ENCODE measurements at regions not wholly inside any gene's neighbourhood (a gene's known extent, or its start where the extent isn't known, plus 50 kb on each side); places are given as distances from the start of the nearest gene placed in this dataset.

DNA sequence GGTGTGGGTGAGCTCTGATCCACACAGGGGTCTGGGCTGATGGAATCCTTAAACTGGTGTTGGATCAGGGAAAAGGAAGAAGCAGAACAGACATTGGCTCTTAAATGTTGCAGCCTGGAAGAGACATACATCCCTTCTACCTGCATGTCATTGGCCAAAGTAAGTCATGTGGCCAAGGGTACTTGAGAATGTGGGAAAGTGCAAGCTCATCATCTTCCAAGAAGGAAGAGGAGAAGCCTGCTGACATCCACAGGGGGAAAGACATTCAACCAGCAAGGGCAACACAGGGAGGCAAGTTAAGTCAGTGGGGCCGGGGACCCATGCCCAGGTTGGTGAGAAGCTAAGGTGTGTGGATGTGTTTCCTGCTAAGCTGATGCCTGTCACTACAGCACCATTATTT is 272.8 kb upstream of the MKI67 start:
- peaks cover 1% of the 10 kb centered on the region for H3K9me3 Mint-ChIP-seq
- CTCF ChIA-PET = no interaction called here
- no peak for DNase-seq
- H3K36me3 Mint-ChIP-seq = no peaks in the 10 kb centered on the region
- H3K4me1 Mint-ChIP-seq = no peaks in the 10 kb centered on the region
- H3K4me3 Mint-ChIP-seq = no peak overlapping the region
- H3K27ac Mint-ChIP-seq = no peak overlapping the region
- no peaks in the 10 kb centered on the region for H3K27me3 Mint-ChIP-seq

DNA sequence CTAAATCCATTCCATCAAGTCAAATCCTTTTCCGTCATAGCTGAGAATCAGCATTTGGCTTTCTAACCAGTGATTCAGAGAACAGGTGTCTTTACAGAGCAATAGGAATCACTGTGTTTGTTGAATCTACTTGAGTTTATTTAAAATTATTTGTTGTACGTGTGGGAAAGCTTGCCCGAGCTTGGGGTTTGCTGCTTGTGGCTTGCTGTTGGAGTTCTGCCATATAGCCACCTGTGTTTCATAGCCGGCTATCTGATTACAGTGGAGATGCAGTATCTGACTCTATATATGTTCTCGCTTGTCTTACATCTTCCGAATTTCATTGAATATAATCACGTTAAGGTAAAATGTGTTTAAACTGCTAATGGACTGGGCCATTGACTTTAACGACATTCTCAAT is 274.3 kb upstream of the MKI67 start:
- Mint-ChIP-seq H3K9me3 (peaks cover 1% of the 10 kb centered on the region), H3K36me3 (no peaks in the 10 kb centered on the region), H3K27me3 (no peaks in the 10 kb centered on the region), H3K4me1 (no peaks in the 10 kb centered on the region), H3K4me3 (no peak overlapping the region), H3K27ac (no peak overlapping the region)
- no peak for DNase-seq
- CTCF ChIA-PET = no interaction called here

DNA sequence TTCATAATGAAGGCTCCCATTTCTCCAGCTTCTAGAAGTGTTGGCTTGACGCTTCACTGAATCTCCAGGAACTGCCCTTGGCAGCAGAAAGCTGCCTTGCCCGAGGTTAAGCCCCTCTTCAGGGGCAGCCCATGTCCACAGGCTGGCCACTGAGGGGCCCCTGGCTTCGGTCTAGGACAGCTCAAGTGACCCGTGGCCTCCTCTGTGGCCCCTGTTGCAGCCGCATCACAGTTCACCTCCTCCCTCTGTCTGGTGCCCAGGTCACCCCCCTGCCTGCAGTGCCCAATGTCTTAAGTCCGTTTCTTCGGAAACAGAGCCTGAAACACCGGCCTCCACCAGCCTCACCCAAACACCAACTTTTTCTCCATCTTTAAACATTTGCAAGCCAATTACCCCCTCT is 279.2 kb upstream of the MKI67 start:
- CTCF ChIA-PET = no interaction called here
- Mint-ChIP-seq H3K27me3 (no peaks in the 10 kb centered on the region), H3K4me3 (no peak overlapping the region), H3K4me1 (no peaks in the 10 kb centered on the region), H3K9me3 (peaks cover 1% of the 10 kb centered on the region), H3K27ac (no peak overlapping the region), H3K36me3 (no peaks in the 10 kb centered on the region)
- no peak for DNase-seq

- Mint-ChIP-seq H3K9me3 (no peaks in the 10 kb centered on the region), H3K4me3 (no peak overlapping the region), H3K27ac (no peak overlapping the region), H3K36me3 (no peaks in the 10 kb centered on the region), H3K27me3 (no peaks in the 10 kb centered on the region), H3K4me1 (no peaks in the 10 kb centered on the region)
- no peak for DNase-seq
- CTCF ChIA-PET = no interaction called here
Observed at GRCh38 chr10:128411643-128412042, 285.4 kb upstream of the MKI67 start.

DNA sequence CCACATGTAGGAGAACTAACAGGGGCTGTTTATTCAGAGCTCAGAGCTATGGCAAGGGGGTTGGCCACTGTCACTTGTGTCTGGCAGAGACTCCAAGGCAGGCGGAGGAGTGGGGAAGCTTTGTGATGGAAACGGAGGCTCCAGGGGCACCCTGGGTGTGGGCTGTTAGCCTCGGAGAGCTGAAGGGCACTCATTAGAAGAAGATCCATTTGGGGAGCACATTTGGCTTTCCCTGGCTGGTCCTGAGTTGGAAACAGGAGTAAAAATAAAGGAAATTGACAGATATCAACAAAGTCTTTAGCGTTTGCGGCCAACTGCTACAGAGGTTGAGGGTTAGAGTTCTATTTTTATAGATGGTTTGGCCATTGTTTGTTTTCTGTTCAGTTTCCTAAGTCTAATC is 288.3 kb upstream of the MKI67 start:
- Mint-ChIP-seq H3K27ac (no peak overlapping the region), H3K36me3 (no peaks in the 10 kb centered on the region), H3K4me3 (no peak overlapping the region), H3K27me3 (no peaks in the 10 kb centered on the region), H3K4me1 (no peaks in the 10 kb centered on the region), H3K9me3 (no peaks in the 10 kb centered on the region)
- DNase-seq = no peak
- CTCF ChIA-PET = no interaction called here

DNA sequence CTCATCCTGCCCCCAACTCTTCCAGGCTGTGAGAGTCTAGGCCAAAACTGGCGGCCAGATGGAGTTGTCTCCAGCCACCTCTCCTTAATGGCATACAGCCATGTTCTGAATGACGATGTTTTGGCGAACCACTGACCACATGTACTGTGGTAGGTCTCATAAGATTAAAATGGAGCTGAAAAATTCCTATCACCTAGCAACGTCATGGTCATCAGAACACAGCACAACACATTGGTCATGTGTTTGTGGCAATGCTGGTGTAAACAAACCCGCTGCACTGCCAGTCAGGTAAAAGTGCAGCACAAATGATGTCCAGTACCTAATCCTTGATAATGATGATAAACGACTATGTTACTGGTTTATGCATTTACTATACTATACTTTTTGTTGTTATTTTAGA is 290.0 kb upstream of the MKI67 start:
- H3K4me3 Mint-ChIP-seq = no peak overlapping the region
- DNase-seq = no peak
- no peaks in the 10 kb centered on the region for H3K36me3 Mint-ChIP-seq
- H3K4me1 Mint-ChIP-seq = no peaks in the 10 kb centered on the region
- no peaks in the 10 kb centered on the region for H3K27me3 Mint-ChIP-seq
- no peak overlapping the region for H3K27ac Mint-ChIP-seq
- CTCF ChIA-PET = no interaction called here
- H3K9me3 Mint-ChIP-seq = no peaks in the 10 kb centered on the region

- DNase-seq = no peak
- CTCF ChIA-PET = no interaction called here
- Mint-ChIP-seq H3K4me3 (no peak overlapping the region), H3K27me3 (no peaks in the 10 kb centered on the region), H3K36me3 (no peaks in the 10 kb centered on the region), H3K9me3 (no peaks in the 10 kb centered on the region), H3K4me1 (no peaks in the 10 kb centered on the region), H3K27ac (no peak overlapping the region)
Observed at GRCh38 chr10:128417826-128418225, 291.6 kb upstream of the MKI67 start.

- no peak for DNase-seq
- Mint-ChIP-seq H3K9me3 (no peaks in the 10 kb centered on the region), H3K27ac (no peak overlapping the region), H3K27me3 (no peaks in the 10 kb centered on the region), H3K4me3 (no peak overlapping the region), H3K36me3 (no peaks in the 10 kb centered on the region), H3K4me1 (no peaks in the 10 kb centered on the region)
- CTCF ChIA-PET = no interaction called here
Observed at GRCh38 chr10:128418819-128419218, 292.6 kb upstream of the MKI67 start.

DNA sequence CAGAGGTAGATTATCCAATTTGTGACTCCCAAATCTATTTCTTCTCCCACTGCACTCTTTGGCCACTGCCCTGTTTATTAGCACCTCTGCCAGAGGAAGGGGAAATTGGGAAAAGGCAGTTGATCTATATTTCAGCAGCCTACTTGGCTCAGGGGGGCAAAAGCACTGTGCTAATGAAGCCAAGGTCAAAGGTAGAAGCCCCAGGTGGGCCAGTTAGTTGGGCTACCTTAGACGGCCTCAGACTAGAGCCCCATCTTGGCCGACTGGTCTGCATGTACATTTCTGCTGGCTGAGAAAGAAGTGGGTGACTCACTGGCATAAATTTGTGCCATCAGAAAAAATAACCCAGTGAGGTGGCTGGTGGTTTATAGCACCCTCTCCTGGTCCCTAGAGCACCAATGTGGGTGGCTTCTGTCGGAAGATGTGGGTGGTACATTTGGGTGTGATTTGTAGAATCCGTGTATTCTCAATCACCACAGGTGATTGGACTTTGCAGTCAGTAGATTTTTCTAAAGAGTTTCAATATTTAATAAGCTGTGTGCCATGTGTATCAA is 293.3 kb upstream of the MKI67 start:
- H3K27me3 Mint-ChIP-seq = no peaks in the 10 kb centered on the region
- no peak overlapping the region for H3K4me3 Mint-ChIP-seq
- CTCF ChIA-PET = no interaction called here
- no peaks in the 10 kb centered on the region for H3K4me1 Mint-ChIP-seq
- H3K27ac Mint-ChIP-seq = no peak overlapping the region
- H3K9me3 Mint-ChIP-seq = no peaks in the 10 kb centered on the region
- no peak for DNase-seq
- no peaks in the 10 kb centered on the region for H3K36me3 Mint-ChIP-seq

- Mint-ChIP-seq H3K9me3 (no peaks in the 10 kb centered on the region), H3K4me1 (no peaks in the 10 kb centered on the region), H3K27me3 (no peaks in the 10 kb centered on the region), H3K36me3 (no peaks in the 10 kb centered on the region), H3K27ac (no peak overlapping the region), H3K4me3 (no peak overlapping the region)
- CTCF ChIA-PET = no interaction called here
- no peak for DNase-seq
Observed at GRCh38 chr10:128420623-128421022, 294.4 kb upstream of the MKI67 start.

DNA sequence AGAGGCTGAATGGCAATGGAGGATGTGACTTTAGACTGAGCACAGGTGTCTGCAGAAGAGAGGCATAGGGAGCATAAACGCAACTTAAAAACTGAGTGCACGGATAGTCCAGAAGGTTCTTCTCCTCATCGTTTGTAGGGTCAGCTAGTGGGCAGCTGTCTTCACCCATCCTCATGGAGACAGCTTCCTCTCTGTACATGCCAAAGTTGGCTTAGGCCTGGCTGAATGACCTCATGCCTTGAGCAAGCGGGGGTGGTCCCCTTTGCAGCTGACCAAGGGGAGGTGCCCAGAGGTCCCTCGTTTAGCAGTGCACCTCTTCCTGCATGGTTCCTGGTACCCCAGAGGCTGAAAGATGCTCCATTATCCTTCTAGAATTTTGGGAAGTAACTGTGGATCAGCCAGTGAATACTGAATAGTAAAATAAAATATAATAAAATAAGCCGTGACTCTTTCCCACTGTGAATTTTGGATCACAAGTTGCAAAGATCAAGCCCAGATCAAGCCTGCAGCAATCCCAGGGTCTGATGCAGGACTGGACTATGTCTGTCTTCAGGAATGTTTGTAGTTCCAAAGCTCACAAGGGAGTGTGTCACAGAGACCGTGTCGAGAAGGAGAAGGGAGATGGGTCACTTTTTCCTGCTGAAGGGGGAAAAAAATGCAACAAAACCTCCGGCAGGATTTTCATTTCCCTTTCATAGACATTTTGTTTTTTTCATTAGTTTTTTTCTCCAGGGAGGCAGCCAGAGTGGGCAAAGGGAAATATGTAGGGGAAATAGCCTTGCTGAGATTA is 295.3 kb upstream of the MKI67 start:
- H3K27ac Mint-ChIP-seq = no peak overlapping the region
- no peaks in the 10 kb centered on the region for H3K9me3 Mint-ChIP-seq
- no peaks in the 10 kb centered on the region for H3K36me3 Mint-ChIP-seq
- CTCF ChIA-PET = no interaction called here
- no peaks in the 10 kb centered on the region for H3K4me1 Mint-ChIP-seq
- no peak overlapping the region for H3K4me3 Mint-ChIP-seq
- no peaks in the 10 kb centered on the region for H3K27me3 Mint-ChIP-seq
- no peak for DNase-seq

- H3K36me3 Mint-ChIP-seq = no peaks in the 10 kb centered on the region
- no peaks in the 10 kb centered on the region for H3K9me3 Mint-ChIP-seq
- H3K27ac Mint-ChIP-seq = no peak overlapping the region
- H3K4me1 Mint-ChIP-seq = no peaks in the 10 kb centered on the region
- DNase-seq = no peak
- H3K4me3 Mint-ChIP-seq = no peak overlapping the region
- no peaks in the 10 kb centered on the region for H3K27me3 Mint-ChIP-seq
- CTCF ChIA-PET = no interaction called here
Observed at GRCh38 chr10:128422190-128422589, 296.0 kb upstream of the MKI67 start.

DNA sequence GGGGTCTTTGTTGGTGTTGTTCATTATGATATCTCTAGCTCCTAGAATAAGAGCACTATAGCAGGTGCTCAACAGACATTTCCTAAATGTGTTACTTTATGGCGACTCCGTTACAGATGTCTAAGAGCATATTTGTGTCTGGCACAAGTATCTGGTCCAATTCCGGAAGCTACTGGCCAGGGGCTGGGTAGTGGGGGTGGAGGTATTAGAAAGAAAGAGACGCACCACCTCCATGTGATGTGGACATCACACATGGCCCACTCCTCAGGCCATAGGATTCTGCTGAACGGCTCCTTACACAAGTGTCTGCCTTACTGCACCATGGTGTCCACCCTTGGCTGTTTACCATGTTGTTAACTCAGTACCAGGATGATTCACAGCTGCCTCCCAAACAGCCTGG is 296.8 kb upstream of the MKI67 start:
- no peak for DNase-seq
- Mint-ChIP-seq H3K36me3 (no peaks in the 10 kb centered on the region), H3K4me1 (no peaks in the 10 kb centered on the region), H3K9me3 (no peaks in the 10 kb centered on the region), H3K27ac (no peak overlapping the region), H3K4me3 (no peak overlapping the region), H3K27me3 (no peaks in the 10 kb centered on the region)
- CTCF ChIA-PET = no interaction called here

- Mint-ChIP-seq H3K9me3 (no peaks in the 10 kb centered on the region), H3K4me1 (no peaks in the 10 kb centered on the region), H3K27me3 (no peaks in the 10 kb centered on the region), H3K27ac (no peak overlapping the region), H3K36me3 (no peaks in the 10 kb centered on the region), H3K4me3 (no peak overlapping the region)
- CTCF ChIA-PET = no interaction called here
- no peak for DNase-seq
Observed at GRCh38 chr10:128429321-128429720, 303.1 kb upstream of the MKI67 start.

- no peaks in the 10 kb centered on the region for H3K9me3 Mint-ChIP-seq
- no peak for DNase-seq
- H3K36me3 Mint-ChIP-seq = no peaks in the 10 kb centered on the region
Observed at GRCh38 chr10:128429835-128430513, 303.8 kb upstream of the MKI67 start.

More at GRCh38 chr10:128429835-128430513, 303.8 kb upstream of the MKI67 start:
- H3K27me3 Mint-ChIP-seq = peaks cover 1% of the 10 kb centered on the region
- no peaks in the 10 kb centered on the region for H3K4me1 Mint-ChIP-seq
- H3K27ac Mint-ChIP-seq = no peak overlapping the region
- CTCF ChIA-PET = no interaction called here
- H3K4me3 Mint-ChIP-seq = no peak overlapping the region

All from activated naive CD4-positive, alpha-beta T cell treated with anti-CD3 and anti-CD28 coated beads, Interleukin-2, amount 10 ng/mL, durations not matched to agents 7 days and 5 days (primary cell).